ENCODE measurements at regions not wholly inside any gene's neighbourhood (a gene's known extent, or its start where the extent isn't known, plus 50 kb on each side); places are given as distances from the start of the nearest gene placed in this dataset.
"Not testable (repeated sequence)": the region's sequence is repeated elsewhere in the genome, so short reads cannot be mapped to it uniquely, and the experiment has no call there.

DNA sequence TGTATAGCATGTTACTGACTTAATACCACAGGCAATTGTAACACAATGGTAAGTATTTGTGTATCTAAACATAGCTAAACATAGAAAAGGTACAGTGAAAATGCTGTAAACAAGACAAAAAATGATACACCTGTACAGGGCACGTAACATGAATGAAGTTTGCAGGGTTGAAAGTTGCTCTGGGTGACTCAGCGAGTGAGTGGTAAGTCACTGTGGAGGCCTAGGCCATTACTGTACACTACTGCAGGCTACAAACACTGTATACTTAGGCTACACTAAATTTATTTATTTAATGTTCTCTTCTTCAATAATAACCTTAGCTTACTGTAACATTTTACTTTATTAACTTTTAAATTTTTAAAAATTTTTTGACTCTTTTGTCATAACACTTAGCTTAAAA, 158.4 kb downstream of the IPO8 start:
- TF ChIP-seq PAX5 (IDR thresholded peaks at IDR 0.05; ENCODE audit: insufficient read depth, low read length, severe bottlenecking) (no peak), POLR2AphosphoS5 (IDR thresholded peaks at IDR 0.05; ENCODE audit: low read depth, low read length) (no peak), POU2F2 (IDR thresholded peaks at IDR 0.05; ENCODE audit: low read depth, low read length) (no peak), POLR2A (IDR thresholded peaks at IDR 0.05; ENCODE audit: low read depth, low read length) (no peak), SPI1 (IDR thresholded peaks at IDR 0.05; ENCODE audit: low read depth, low read length) (no peak), TAF1 (IDR thresholded peaks at IDR 0.05; ENCODE audit: low read depth, low read length) (no peak)
- FAIRE-seq = no peak

DNA sequence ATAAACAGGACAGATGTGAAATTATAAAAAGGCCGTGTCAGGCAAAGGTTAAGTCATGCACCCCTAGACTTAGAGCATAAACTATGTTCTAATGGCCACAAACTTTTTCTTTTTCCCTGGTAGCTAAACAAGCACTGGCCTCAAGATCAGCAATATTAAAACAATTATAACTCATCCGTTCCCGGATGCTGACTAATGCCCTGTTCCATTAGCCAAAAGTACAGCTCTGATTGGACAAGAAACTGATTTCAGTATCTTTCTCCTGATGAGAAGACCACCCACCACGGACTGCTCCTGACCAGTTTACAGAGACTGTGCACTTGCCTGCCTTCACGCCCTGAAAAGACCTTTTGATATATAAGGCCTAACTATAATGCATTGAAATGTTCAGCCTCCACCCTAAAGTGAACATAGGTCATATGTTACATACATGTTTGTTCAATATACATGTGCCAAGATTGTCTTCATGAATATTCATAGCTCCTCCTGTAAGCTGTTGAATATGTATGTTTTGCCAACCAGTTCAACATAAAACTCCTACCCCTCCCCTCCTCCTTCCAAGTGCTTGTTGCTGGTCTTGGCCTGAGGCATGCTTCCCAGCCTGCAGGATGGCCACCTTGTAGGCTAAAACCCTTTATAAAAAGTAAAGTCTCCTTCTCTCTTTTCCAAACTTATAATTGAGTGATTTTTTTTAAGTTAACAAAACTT, 162.0 kb downstream of the IPO8 start:
- no peak for DNase-seq (ENCODE audit: insufficient read length, low spot score)
- TF ChIP-seq POLR2AphosphoS5 (IDR thresholded peaks at IDR 0.05; ENCODE audit: low read depth, low read length) (no peak), POLR2A (IDR thresholded peaks at IDR 0.05; ENCODE audit: low read depth, low read length) (no peak), PAX5 (IDR thresholded peaks at IDR 0.05; ENCODE audit: insufficient read depth, low read length, severe bottlenecking) (no peak), TAF1 (IDR thresholded peaks at IDR 0.05; ENCODE audit: low read depth, low read length) (no peak), POU2F2 (IDR thresholded peaks at IDR 0.05; ENCODE audit: low read depth, low read length) (no peak), SPI1 (IDR thresholded peaks at IDR 0.05; ENCODE audit: low read depth, low read length) (no peak)
- FAIRE-seq = no peak

More for the DNA sequence above, 158.4 kb downstream of the IPO8 start:
- no peak for DNase-seq (ENCODE audit: insufficient read length, low spot score)

DNA sequence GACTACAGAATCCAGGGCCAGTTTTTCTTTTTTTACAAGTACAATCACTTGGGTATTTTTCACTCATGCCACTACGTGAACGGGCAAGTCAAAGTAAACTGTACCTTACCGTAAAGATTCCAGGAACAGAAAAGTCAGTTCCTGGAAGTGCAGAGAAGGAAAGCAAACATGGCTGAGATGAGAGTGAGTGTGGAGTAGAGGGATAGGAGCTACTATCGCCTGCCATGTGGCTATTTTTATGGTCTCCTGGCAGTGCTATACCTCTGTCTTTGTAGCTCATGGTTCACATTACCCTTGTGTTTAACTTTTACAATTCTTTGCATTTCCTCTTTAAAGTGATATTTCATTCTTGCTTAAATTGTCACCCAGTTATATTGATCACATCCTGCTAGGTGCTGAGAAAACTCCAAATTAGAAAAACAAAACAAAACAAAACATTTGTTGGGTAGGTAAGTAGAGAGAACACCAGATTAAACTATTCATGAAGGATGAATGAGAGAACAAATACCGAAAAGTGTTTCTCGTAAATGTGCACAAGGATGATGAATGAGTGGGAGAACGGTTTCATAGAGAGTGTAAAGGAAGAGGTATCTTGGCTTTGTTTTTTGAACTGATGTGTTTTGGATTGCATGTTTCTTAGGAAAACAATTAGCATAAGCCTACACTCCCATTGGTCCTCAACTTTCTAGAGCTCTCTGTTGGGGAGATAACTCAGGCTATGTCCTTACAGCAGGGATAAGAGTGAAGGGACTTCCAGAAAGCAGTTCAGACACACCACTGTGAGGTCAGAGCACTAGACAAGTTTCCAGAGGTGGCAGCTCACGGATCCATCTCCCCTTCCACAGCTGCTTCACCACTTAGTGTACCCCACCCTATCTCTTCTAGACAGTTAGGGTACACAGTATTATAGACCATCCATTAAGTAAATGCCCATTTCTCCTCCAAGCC, 163.7 kb downstream of the IPO8 start:
- FAIRE-seq (no peak), DNase-seq (ENCODE audit: insufficient read length, low spot score) (no peak)
- TF ChIP-seq POU2F2 (IDR thresholded peaks at IDR 0.05; ENCODE audit: low read depth, low read length) (no peak), TAF1 (IDR thresholded peaks at IDR 0.05; ENCODE audit: low read depth, low read length) (no peak), POLR2A (IDR thresholded peaks at IDR 0.05; ENCODE audit: low read depth, low read length) (no peak), PAX5 (IDR thresholded peaks at IDR 0.05; ENCODE audit: insufficient read depth, low read length, severe bottlenecking) (no peak), SPI1 (IDR thresholded peaks at IDR 0.05; ENCODE audit: low read depth, low read length) (no peak), POLR2AphosphoS5 (IDR thresholded peaks at IDR 0.05; ENCODE audit: low read depth, low read length) (no peak)

DNA sequence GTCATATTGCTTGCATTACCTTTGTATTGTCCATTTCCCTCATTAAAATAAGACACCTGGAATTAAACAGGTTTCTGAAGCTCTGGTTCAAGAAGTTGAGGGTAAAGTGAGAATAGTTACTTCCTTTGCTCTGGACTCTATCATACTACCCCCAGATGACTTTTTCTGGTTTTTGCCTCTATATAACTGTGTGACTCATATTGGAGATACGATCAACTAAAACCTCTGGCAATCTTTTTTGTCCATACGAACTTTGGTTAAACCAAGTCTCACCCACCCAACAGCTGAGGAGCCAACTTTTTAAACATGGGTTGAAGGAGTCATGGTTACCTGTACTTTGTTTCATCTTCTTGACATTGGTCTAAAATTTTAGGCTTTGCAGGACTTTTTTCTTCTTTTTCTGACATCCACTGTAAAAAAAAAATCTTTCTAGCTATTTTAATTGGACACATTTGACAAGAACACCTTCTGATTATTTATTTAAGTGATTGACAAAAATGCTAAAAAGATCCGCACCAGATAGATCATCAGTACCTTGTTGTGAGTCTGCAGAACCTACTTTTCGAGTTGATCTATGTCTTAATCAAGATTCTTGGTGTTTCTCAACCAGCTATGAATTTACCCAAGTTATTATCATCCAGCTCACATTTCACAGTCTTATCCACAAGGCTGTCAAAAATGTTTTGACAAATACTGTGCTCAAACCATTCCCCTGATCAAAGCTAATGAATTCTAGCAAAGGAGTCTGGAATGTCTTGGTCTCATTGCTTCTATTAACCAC, 166.0 kb downstream of the IPO8 start:
- no peak for TF ChIP-seq POU2F2 (IDR thresholded peaks at IDR 0.05; ENCODE audit: low read depth, low read length)
- TF ChIP-seq TAF1 (IDR thresholded peaks at IDR 0.05; ENCODE audit: low read depth, low read length) = no peak
- TF ChIP-seq SPI1 (IDR thresholded peaks at IDR 0.05; ENCODE audit: low read depth, low read length) = no peak
- TF ChIP-seq PAX5 (IDR thresholded peaks at IDR 0.05; ENCODE audit: insufficient read depth, low read length, severe bottlenecking) = no peak
- no peak for TF ChIP-seq POLR2AphosphoS5 (IDR thresholded peaks at IDR 0.05; ENCODE audit: low read depth, low read length)
- TF ChIP-seq POLR2A (IDR thresholded peaks at IDR 0.05; ENCODE audit: low read depth, low read length) = no peak

DNA sequence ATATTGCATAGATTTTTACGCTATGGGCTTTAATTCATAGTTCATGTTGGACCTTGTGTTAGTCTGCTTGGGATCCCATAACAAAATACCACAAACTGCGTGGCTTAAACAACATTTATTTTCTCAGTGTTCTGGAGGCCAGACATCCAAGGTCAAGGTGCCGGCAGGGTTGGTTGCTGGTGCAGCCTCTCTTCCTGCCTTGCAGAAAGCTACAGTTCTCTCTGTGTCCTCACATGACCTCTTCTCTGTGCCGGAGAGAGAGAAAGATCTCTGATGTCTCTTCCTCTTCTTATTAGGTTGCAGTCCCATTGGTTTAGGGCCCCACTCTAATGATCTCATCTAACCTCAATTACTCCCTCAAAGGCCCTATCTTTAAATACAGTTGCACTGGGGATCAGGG, 170.5 kb downstream of the IPO8 start:
- no peak for DNase-seq (ENCODE audit: insufficient read length, low spot score)
- TF ChIP-seq PAX5 (IDR thresholded peaks at IDR 0.05; ENCODE audit: insufficient read depth, low read length, severe bottlenecking) (no peak), SPI1 (IDR thresholded peaks at IDR 0.05; ENCODE audit: low read depth, low read length) (no peak), POU2F2 (IDR thresholded peaks at IDR 0.05; ENCODE audit: low read depth, low read length) (no peak), POLR2A (IDR thresholded peaks at IDR 0.05; ENCODE audit: low read depth, low read length) (no peak), TAF1 (IDR thresholded peaks at IDR 0.05; ENCODE audit: low read depth, low read length) (no peak), POLR2AphosphoS5 (IDR thresholded peaks at IDR 0.05; ENCODE audit: low read depth, low read length) (no peak)
- no peak for FAIRE-seq

More for the DNA sequence above, 166.0 kb downstream of the IPO8 start:
- DNase-seq (ENCODE audit: insufficient read length, low spot score) = no peak
- no peak for FAIRE-seq

DNA sequence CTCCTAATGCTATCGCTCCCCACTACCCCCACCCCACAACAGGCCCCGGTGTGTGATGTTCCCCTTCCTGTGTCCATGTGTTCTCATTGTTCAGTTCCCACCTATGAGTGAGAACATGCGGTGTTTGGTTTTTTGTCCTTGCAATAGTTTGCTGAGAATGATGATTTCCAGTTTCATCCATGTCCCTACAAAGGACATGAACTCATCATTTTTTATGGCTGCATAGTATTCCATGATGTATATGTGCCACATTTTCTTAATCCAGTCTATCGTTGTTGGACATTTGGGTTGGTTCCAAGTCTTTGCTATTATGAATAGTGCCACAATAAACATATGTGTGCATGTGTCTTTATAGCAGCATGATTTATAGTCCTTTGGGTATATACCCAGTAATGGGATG, 175.4 kb downstream of the IPO8 start:
- not testable (repeated sequence) for FAIRE-seq; DNase-seq (ENCODE audit: insufficient read length, low spot score)

DNA sequence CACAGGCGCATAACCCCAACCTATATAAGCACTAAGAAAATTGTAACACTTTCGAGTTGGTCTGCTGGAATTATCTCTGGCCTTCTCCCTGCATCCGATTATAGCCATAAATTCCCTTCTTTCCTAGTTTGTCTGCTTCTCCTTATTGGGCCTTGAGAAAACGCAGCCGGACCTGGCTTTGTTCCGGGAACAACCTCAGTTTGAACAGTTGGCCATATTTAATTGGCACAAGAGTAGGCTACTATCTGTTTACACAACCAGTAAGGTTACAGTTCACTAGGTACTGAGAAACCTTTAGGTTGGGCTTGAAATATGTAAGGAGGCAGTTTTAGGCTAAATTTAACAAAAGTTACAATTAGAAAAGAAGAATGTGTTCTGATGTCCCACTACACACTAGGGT, 176.1 kb downstream of the IPO8 start:
- DNase-seq (ENCODE audit: insufficient read length, low spot score) (no peak), FAIRE-seq (no peak)
- TF ChIP-seq POU2F2 (IDR thresholded peaks at IDR 0.05; ENCODE audit: low read depth, low read length) (no peak), TAF1 (IDR thresholded peaks at IDR 0.05; ENCODE audit: low read depth, low read length) (no peak), POLR2AphosphoS5 (IDR thresholded peaks at IDR 0.05; ENCODE audit: low read depth, low read length) (no peak), POLR2A (IDR thresholded peaks at IDR 0.05; ENCODE audit: low read depth, low read length) (no peak), PAX5 (IDR thresholded peaks at IDR 0.05; ENCODE audit: insufficient read depth, low read length, severe bottlenecking) (no peak), SPI1 (IDR thresholded peaks at IDR 0.05; ENCODE audit: low read depth, low read length) (no peak)

DNA sequence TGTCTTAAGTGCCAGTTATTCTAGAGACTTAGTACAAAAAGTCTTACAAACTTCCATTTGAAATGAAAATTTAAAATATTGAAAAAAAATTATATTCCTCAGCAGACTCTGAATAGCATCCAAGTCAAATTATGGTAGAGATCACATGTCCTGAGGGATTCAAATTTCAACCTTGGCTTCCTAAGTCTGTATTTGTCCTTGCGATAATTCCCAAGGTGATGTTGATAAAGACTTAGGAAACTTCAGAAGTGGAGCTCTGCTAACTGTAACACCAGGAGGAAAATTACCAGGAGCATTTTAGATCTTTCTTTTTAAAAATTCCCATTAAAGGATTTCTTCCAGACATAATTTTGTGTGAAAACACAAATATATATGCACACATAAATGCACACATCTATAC, 178.3 kb downstream of the IPO8 start:
- DNase-seq (ENCODE audit: insufficient read length, low spot score) = no peak
- no peak for FAIRE-seq
- TF ChIP-seq SPI1 (IDR thresholded peaks at IDR 0.05; ENCODE audit: low read depth, low read length) (no peak), TAF1 (IDR thresholded peaks at IDR 0.05; ENCODE audit: low read depth, low read length) (no peak), POU2F2 (IDR thresholded peaks at IDR 0.05; ENCODE audit: low read depth, low read length) (no peak), POLR2AphosphoS5 (IDR thresholded peaks at IDR 0.05; ENCODE audit: low read depth, low read length) (no peak), PAX5 (IDR thresholded peaks at IDR 0.05; ENCODE audit: insufficient read depth, low read length, severe bottlenecking) (no peak), POLR2A (IDR thresholded peaks at IDR 0.05; ENCODE audit: low read depth, low read length) (no peak)

DNA sequence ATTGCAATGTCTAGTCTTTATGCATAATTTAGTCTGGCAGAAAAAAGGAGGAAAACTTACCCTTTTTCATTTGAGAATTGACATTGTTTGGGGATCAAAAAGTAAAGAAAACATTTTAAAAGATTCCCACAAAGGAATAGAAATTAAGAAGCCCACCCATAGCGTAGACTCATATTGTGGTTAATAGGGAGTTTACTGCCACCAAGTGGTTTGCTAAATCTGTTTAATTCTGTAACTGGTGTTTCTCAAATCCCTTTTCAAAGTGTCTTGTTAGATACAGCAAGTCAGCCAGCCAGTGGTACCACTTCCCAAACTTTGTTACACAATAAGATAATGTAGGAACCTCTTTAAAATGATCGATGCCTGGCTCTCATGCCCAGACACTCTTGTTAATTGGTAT, 180.3 kb downstream of the IPO8 start:
- no peak for TF ChIP-seq POU2F2 (IDR thresholded peaks at IDR 0.05; ENCODE audit: low read depth, low read length)
- no peak for TF ChIP-seq POLR2A (IDR thresholded peaks at IDR 0.05; ENCODE audit: low read depth, low read length)
- no peak for TF ChIP-seq POLR2AphosphoS5 (IDR thresholded peaks at IDR 0.05; ENCODE audit: low read depth, low read length)
- no peak for TF ChIP-seq PAX5 (IDR thresholded peaks at IDR 0.05; ENCODE audit: insufficient read depth, low read length, severe bottlenecking)
- no peak for TF ChIP-seq TAF1 (IDR thresholded peaks at IDR 0.05; ENCODE audit: low read depth, low read length)
- TF ChIP-seq SPI1 (IDR thresholded peaks at IDR 0.05; ENCODE audit: low read depth, low read length) = no peak
- DNase-seq (ENCODE audit: insufficient read length, low spot score) (no peak), FAIRE-seq (no peak)

Measured in GM12891 (cell line).